Uterus (tissue), 2 donors: ENCODE measurements at regions not wholly inside any gene's neighbourhood (a gene's known extent, or its start where the extent isn't known, plus 50 kb on each side); places are given as distances from the start of the nearest gene placed in this dataset.

Source experiments
- POLR2A ChIP-seq, 2 donors: fragments of 450-650 bp; IDR thresholded peaks; one replicate each; pipeline ENCODE4 v1.6.1; 2016; ENCODE audit warnings: antibody characterized with exemption in 2 of 2, mild to moderate bottlenecking in 1 of 2, moderate library complexity in 1 of 2
- TF ChIP-seq, protein P1 (sequence below), 4 experiments: fragments of 200-600 bp in 2 of 4; fragments of 450-650 bp in 2 of 4; sonication (generic) in 2 of 4; IDR thresholded peaks; one replicate each; pipeline ENCODE4 v1.5.1; 2016 to 2019; ENCODE audit warnings: antibody characterized with exemption in 4 of 4, mild to moderate bottlenecking in 2 of 4, moderate library complexity in 1 of 4

DNA sequence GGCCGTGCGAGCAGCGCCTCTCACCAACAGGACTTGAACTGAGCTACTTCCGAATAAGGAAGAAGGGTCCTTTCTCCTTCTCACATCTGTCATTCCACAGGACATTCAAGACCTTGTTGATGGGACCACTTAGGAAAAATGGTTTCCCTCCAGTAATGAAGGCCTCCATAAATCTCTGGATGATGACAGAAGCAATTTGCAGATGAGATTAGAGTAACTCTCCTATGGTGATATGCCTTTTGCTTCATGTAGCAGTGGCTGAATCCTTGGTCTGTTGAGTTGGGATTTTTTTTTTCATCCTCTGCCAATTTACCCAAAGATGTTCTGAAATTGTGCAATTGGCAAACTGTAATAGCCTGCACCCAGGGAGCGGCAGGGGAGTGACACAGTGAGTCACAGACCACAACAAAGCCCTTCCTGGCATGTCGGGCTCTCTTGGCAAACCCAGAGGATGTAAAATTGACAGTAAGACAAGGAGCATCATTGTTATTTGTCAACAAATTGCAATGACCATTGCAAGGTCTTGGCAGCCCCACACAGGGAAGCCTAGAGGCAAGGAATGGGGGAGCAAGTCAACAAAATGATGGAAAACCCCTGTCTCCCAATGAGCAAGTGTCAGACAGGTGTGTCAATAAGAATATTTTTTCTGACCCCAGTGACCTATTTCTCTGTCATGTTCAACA lies 275.9 kb downstream of the ACTL7B start:
- TF ChIP-seq, protein P1, sequence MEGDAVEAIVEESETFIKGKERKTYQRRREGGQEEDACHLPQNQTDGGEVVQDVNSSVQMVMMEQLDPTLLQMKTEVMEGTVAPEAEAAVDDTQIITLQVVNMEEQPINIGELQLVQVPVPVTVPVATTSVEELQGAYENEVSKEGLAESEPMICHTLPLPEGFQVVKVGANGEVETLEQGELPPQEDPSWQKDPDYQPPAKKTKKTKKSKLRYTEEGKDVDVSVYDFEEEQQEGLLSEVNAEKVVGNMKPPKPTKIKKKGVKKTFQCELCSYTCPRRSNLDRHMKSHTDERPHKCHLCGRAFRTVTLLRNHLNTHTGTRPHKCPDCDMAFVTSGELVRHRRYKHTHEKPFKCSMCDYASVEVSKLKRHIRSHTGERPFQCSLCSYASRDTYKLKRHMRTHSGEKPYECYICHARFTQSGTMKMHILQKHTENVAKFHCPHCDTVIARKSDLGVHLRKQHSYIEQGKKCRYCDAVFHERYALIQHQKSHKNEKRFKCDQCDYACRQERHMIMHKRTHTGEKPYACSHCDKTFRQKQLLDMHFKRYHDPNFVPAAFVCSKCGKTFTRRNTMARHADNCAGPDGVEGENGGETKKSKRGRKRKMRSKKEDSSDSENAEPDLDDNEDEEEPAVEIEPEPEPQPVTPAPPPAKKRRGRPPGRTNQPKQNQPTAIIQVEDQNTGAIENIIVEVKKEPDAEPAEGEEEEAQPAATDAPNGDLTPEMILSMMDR (IDR thresholded peaks at IDR 0.05) = no peak
- TF ChIP-seq POLR2A (IDR thresholded peaks at IDR 0.05) = no peak
